Stimulated activated naive B cell treated with anti-CD40 and anti-IgM and Interleukin-4, amounts not matched to agents 10 μg/mL and 1 μg/mL and 100 μg/mL, for 72 hours (primary cell): ENCODE measurements at regions not wholly inside any gene's neighbourhood (a gene's known extent, or its start where the extent isn't known, plus 50 kb on each side); places are given as distances from the start of the nearest gene placed in this dataset.

Source experiments
- ATAC-seq, 2 donors: fragments of 150-1000 bp; cut with Tn5 transposase; replicated peaks; 2 replicates each; pipeline ENCODE4 v1.10.0; 2021; ENCODE audit warnings: moderate library complexity in 1 of 2
- DNase-seq: peaks from one replicate; pipeline ENCODE4 v3.0.0; 2021
- H3K27ac Mint-ChIP-seq: one replicate; pipeline ENCODE4 v1.8.0; 2022; ENCODE audit warnings: mild to moderate bottlenecking, mixed read lengths
- H3K27me3 Mint-ChIP-seq, 2 donors: one replicate each; pipeline ENCODE4 v1.8.0; 2022; ENCODE audit warnings: mixed read lengths in 2 of 2
- H3K36me3 Mint-ChIP-seq, 2 donors: one replicate each; pipeline ENCODE4 v1.8.0; 2022; ENCODE audit warnings: mixed read lengths in 2 of 2, mild to moderate bottlenecking in 1 of 2
- H3K4me1 Mint-ChIP-seq, 2 donors: one replicate each; pipeline ENCODE4 v1.8.0; 2022; ENCODE audit warnings: mixed read lengths in 2 of 2, mild to moderate bottlenecking in 1 of 2
- H3K4me3 Mint-ChIP-seq, 2 donors: one replicate each; pipeline ENCODE4 v1.8.0; 2022; ENCODE audit warnings: mild to moderate bottlenecking in 2 of 2, mixed read lengths in 2 of 2, moderate library complexity in 1 of 2
- H3K9me3 Mint-ChIP-seq, 2 donors: one replicate each; pipeline ENCODE4 v1.8.0; 2022; ENCODE audit warnings: mixed read lengths in 2 of 2, mild to moderate bottlenecking in 1 of 2

DNA sequence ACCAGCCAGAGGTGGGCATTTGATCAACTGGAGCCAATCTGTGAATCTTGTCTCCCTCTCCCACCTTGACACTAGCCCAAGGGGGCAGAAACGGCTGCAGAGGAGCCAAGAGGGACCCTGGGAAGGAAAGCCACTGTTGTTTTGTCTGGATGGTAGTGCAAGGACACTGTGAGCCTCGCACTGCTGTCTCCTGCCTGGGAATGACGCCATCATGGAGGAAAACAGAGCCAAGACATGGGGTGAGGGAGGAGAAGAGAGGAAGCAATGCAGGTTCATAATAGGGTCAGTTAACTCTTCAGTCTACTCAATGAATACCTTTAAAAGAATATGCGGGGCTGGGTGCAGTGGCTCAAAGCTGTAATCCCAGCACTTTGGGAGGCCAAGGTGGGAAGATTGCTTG is 231.1 kb upstream of the AGAP1 start:
- Mint-ChIP-seq H3K9me3 (no peaks in the 10 kb centered on the region), H3K4me1 (no peaks in the 10 kb centered on the region), H3K27me3 (peaks cover 25 to 39% of the 10 kb centered on the region in 2 donors), H3K36me3 (no peaks in the 10 kb centered on the region), H3K4me3 (no peak overlapping the region), H3K27ac (no peak overlapping the region)
- ATAC-seq = no peak
- DNase-seq = no peak

DNA sequence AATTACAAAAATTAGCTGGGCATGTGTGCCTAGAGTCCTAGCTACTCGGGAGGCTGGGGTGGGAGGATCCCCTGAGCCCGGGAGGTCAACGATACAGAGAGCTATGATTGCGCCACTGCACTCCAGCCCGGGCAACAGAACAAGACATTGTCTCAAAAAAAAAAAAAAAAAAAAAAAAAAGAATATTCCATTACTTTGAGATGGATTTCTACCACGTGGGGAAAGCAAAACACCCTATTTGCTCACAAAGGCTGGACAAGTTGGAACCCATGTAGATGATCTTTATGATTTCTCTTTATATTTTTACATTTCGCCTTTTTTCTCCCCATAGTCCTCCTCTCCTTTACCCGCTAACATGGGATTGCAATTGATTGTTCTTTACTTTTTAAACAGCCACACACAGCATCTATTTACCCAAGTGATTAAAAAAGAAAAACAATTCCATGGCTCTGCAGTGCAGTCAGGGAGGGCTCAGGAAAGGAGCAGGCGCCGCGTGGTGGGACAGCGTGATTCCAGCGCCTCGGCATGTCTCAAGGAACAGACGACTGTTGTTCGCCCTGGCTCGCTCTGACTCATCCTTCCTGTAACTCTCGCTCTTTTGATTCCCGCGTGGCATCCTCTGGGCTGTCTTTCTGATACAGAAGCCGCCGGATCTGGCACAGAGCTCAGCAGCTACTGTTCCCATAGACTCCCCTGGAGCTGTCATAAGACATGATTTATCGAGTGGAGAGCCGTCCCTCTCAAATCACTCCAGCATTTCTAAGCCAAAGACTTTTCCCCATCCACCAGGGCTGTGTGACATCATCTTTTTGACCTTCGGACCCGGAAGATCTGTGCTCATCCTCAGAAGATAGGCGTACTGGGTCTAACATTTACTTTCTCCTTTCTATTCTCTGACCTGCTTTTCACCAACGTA is 230.4 kb upstream of the AGAP1 start:
- H3K9me3 Mint-ChIP-seq = no peaks in the 10 kb centered on the region
- no peaks in the 10 kb centered on the region for H3K4me1 Mint-ChIP-seq
- no peak for ATAC-seq
- H3K4me3 Mint-ChIP-seq = no peak overlapping the region
- peaks cover 33 to 39% of the 10 kb centered on the region in 2 donors for H3K27me3 Mint-ChIP-seq
- no peak overlapping the region for H3K27ac Mint-ChIP-seq
- DNase-seq = no peak
- H3K36me3 Mint-ChIP-seq = no peaks in the 10 kb centered on the region

DNA sequence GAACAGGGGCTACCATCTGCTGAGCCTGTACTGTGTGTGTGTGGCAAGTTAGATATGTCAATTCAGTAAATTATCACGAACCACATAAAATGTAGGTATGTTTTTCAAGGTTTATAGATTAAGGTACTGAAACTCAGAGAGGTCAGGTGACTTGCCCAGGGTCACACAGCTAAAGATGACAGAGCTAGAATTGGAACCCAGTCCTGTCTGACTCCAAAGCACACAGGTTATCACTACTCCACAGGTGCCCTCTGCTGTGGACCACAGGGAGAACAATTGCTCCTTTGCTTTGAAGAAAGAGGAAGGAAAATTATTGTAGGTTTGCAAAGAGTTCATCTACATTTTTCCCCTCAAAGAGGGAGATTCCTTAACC is 229.7 kb upstream of the AGAP1 start:
- Mint-ChIP-seq H3K27me3 (peaks cover 34 to 38% of the 10 kb centered on the region in 2 donors), H3K4me3 (no peak overlapping the region)

DNA sequence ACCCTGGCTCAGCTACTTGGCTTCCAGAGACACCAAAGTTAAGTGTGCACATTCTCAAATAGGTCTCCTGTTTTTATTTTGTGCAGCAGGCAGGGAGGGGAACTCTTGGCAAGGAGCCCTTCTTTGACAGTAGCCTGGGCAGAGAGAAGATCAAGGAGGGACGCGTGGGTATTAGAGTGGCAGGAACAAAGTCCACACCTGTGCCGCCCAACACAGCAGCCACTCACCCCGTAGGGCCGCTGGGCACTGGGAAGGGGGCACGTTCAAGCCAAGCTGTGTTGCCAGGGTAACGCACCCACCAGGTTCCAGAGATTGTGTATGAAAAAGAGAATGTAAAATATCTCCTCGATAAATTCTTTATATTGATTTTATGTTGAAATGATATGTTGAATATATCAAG is 229.3 kb upstream of the AGAP1 start:
- DNase-seq (no peak), ATAC-seq (no peak)
- Mint-ChIP-seq H3K27me3 (peaks cover 36 to 42% of the 10 kb centered on the region in 2 donors), H3K36me3 (no peaks in the 10 kb centered on the region), H3K27ac (no peak overlapping the region), H3K4me1 (no peaks in the 10 kb centered on the region), H3K4me3 (no peak overlapping the region), H3K9me3 (no peaks in the 10 kb centered on the region)

More for the DNA sequence above, 229.7 kb upstream of the AGAP1 start:
- ATAC-seq (no peak), DNase-seq (no peak)
- Mint-ChIP-seq H3K27ac (no peak overlapping the region), H3K4me1 (no peaks in the 10 kb centered on the region), H3K9me3 (no peaks in the 10 kb centered on the region), H3K36me3 (no peaks in the 10 kb centered on the region)

DNA sequence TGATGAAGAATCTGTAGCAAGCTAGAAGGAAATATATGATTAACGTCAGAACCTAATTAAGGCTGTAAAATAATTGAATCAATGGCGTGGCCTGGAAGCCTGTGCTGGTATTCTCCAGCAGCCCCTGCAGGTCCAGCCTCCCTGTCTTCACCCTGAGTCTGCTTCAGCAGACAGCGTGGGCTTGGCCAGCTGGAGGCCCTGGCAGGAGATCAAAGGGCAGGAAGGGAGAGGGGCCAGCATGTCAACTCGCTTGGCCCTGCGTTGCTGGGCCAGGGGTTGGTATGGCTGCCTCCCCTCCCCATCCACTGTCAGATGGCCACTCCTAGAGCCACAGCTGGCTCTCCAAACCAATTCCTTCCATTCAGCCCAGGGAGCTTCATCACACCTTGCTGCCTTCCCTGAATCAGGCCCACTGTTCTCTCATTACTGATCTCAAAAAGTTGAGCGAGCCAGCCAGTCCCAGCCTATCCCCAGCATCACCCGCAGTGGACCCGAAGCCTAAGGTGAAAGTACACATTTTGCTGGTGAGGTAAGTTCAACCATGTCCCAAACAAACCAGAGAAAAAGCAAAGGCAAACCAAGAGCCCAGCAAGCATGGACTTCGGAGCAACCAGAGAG is 228.4 kb upstream of the AGAP1 start:
- Mint-ChIP-seq H3K36me3 (no peaks in the 10 kb centered on the region), H3K27me3 (peaks cover 42 to 43% of the 10 kb centered on the region in 2 donors)

DNA sequence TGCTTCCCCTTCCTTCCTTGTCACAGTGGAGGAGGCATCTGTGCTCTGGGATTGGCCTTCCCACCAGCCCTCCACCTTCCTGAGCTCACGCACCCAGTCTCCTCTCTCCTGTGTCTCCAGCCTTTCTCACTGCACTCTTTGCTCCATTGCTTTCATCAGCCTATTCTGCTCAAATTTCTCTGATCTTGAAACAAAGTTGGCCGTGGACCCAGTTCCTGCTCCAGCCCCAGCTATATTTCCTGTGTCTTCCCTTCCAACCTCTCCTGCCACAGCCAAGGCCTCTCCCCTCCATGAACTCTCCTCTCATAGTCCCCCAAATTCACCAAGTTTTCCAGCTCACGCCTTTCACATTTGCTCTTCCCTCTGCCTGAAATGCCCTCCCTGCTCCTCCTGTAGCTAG is 226.6 kb upstream of the AGAP1 start:
- DNase-seq (no peak), ATAC-seq (no peak)
- no peaks in the 10 kb centered on the region for H3K9me3 Mint-ChIP-seq
- peaks cover 0 to 5% of the 10 kb centered on the region in 2 donors for H3K4me1 Mint-ChIP-seq
- H3K27ac Mint-ChIP-seq = no peak overlapping the region
- no peaks in the 10 kb centered on the region for H3K36me3 Mint-ChIP-seq
- H3K27me3 Mint-ChIP-seq = peaks cover 48 to 50% of the 10 kb centered on the region in 2 donors
- H3K4me3 Mint-ChIP-seq = no peak overlapping the region

More for the DNA sequence above, 228.4 kb upstream of the AGAP1 start:
- H3K27ac Mint-ChIP-seq = no peak overlapping the region
- ATAC-seq = no peak
- no peak overlapping the region for H3K4me3 Mint-ChIP-seq
- peaks cover 0 to 2% of the 10 kb centered on the region in 2 donors for H3K4me1 Mint-ChIP-seq
- no peak for DNase-seq
- H3K9me3 Mint-ChIP-seq = no peaks in the 10 kb centered on the region

DNA sequence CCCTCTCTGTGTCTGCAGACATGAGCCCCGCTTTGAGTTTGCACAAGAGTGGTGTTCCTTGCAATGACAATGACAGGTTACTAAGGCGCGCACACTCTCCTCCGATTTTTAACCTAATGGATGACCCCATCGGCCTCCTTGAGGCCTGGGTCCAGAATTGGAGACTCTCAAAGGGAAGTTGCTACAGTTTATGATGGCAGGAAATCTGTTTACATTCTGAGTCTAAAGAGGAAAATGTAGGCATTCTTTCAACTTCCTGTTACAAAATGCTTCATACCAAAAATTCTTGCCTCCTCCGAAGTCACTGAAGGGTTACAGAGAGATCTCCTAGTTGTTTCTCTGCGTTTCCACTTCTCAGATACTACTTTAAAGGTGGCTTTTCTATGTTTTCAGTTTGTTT is 225.3 kb upstream of the AGAP1 start:
- ATAC-seq = no peak
- peaks cover 47 to 59% of the 10 kb centered on the region in 2 donors for H3K27me3 Mint-ChIP-seq
- no peak overlapping the region for H3K27ac Mint-ChIP-seq
- H3K4me1 Mint-ChIP-seq = peaks cover 0 to 5% of the 10 kb centered on the region in 2 donors
- no peak overlapping the region for H3K4me3 Mint-ChIP-seq
- H3K9me3 Mint-ChIP-seq = no peaks in the 10 kb centered on the region
- DNase-seq = no peak
- H3K36me3 Mint-ChIP-seq = no peaks in the 10 kb centered on the region

DNA sequence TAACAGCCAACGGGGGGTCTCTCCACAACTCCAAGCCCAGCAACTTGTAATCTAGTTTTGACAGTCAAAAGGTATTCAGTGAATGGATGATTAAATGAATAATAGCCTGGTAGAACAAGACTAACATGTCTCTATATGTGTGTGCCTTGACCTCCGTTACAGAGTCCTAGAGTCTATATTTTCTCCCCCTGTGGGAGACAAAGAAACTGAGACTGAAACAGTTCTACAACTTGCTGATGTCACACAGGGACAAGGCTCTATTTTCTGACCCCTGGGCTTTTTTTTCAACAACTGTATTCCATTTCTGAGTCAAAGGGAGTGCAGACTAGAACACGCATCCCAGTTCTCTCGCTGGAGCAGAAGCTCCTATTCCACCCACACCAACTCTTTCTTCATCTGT is 223.6 kb upstream of the AGAP1 start:
- Mint-ChIP-seq H3K9me3 (no peaks in the 10 kb centered on the region), H3K36me3 (no peaks in the 10 kb centered on the region), H3K4me3 (no peak overlapping the region), H3K27ac (no peak overlapping the region), H3K4me1 (peaks cover 0 to 5% of the 10 kb centered on the region in 2 donors), H3K27me3 (peaks cover 52 to 65% of the 10 kb centered on the region in 2 donors)
- ATAC-seq = peak; percentile 42 to 71
- no peak for DNase-seq

DNA sequence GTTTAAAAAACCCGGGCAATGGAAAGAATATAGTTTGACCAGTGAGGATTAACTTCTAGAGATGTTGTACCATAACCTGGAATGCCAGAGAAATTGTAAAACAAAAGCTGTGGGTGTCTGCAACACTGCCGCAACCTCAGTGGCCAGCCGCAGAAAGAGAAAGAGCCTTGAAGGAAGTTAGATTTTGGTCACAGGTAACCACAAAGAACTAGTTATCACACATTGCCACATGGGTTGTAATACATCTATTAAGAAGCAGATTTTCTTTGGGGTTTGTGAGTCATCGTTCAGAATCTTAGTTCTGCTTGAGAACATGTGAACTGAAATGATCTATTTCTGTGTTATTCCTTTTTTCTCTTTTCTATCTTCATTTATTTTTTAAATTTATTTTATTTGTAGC is 222.9 kb upstream of the AGAP1 start:
- no peaks in the 10 kb centered on the region for H3K9me3 Mint-ChIP-seq
- peak; percentile 31 for DNase-seq
- no peaks in the 10 kb centered on the region for H3K36me3 Mint-ChIP-seq
- H3K4me3 Mint-ChIP-seq = no peak overlapping the region
- H3K27me3 Mint-ChIP-seq = peaks cover 48 to 64% of the 10 kb centered on the region in 2 donors
- no peak overlapping the region for H3K27ac Mint-ChIP-seq
- peaks cover 0 to 5% of the 10 kb centered on the region in 2 donors for H3K4me1 Mint-ChIP-seq
- ATAC-seq = peak; percentile 96

DNA sequence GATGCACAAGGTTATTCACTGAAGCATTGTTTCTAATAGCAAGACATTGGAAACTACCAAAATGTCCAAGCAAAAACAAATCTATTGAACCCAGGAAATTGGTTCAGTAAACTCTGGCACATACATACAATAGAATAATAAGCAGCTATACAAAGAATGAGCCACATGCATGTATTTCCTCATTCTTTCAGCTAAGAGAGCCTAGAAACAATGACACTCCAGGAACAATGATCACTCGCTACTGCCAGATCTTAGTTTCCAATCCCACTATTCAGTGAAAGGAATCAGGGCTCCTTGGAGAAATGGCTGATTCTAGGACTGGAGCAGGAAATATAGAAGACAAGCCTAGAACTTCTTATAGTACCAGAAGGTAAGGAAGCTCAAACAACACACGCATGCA is 221.9 kb upstream of the AGAP1 start:
- Mint-ChIP-seq H3K36me3 (no peaks in the 10 kb centered on the region), H3K27me3 (peaks cover 42 to 64% of the 10 kb centered on the region in 2 donors), H3K9me3 (no peaks in the 10 kb centered on the region)

DNA sequence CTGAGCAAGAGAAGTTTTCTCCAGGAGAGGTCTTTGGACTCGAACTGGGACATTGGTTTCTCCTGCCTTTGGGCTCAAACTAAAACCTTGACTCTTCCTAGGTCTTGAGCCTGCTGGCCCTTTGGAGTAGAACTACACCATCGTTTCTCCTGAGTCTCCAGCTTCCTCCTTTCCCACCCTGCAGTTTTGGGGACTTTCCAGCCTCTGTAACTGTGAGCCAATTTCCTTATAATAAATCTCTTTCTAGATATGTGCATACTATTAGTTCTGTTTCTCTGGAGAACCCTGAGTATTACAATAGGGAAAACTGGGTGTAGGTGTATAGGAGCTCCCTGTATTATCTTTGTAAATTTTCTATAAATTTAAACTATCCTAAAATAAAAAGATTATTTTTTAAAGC is 219.8 kb upstream of the AGAP1 start:
- H3K9me3 Mint-ChIP-seq = no peaks in the 10 kb centered on the region
- H3K27ac Mint-ChIP-seq = no peak overlapping the region
- DNase-seq (no peak), ATAC-seq (no peak)
- no peaks in the 10 kb centered on the region for H3K36me3 Mint-ChIP-seq
- H3K4me1 Mint-ChIP-seq = peaks cover 0 to 5% of the 10 kb centered on the region in 2 donors
- peaks cover 27 to 50% of the 10 kb centered on the region in 2 donors for H3K27me3 Mint-ChIP-seq
- no peak overlapping the region for H3K4me3 Mint-ChIP-seq

More for the DNA sequence above, 221.9 kb upstream of the AGAP1 start:
- Mint-ChIP-seq H3K4me1 (peaks cover 0 to 5% of the 10 kb centered on the region in 2 donors), H3K27ac (no peak overlapping the region), H3K4me3 (no peak overlapping the region)
- DNase-seq (no peak), ATAC-seq (no peak)

DNA sequence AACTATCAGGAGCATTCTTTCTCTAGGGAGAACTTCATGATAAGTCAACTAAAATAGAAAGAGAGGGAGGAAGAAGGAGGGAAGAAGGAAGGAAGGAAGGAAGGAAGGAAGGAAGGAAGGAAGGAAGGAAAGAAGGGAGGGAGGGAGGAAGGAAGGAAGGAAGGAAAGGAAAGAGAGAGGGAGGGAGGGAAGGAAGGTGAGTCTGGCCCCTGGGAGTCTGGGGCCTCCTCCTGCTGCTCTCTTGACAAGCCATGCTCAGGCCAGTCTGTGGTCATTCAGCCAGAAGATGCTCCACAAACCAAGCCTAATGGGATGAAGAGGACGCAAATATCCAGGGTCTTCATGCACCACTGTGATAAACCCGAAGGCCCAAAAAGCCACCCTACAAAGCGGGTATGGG is 216.4 kb upstream of the AGAP1 start:
- H3K4me1 Mint-ChIP-seq = no peaks in the 10 kb centered on the region
- no peaks in the 10 kb centered on the region for H3K36me3 Mint-ChIP-seq
- H3K27me3 Mint-ChIP-seq = peaks cover 13 to 50% of the 10 kb centered on the region in 2 donors
- no peak overlapping the region for H3K4me3 Mint-ChIP-seq
- DNase-seq (no peak), ATAC-seq (no peak)
- H3K9me3 Mint-ChIP-seq = peaks cover 2 to 6% of the 10 kb centered on the region in 2 donors
- H3K27ac Mint-ChIP-seq = no peak overlapping the region

DNA sequence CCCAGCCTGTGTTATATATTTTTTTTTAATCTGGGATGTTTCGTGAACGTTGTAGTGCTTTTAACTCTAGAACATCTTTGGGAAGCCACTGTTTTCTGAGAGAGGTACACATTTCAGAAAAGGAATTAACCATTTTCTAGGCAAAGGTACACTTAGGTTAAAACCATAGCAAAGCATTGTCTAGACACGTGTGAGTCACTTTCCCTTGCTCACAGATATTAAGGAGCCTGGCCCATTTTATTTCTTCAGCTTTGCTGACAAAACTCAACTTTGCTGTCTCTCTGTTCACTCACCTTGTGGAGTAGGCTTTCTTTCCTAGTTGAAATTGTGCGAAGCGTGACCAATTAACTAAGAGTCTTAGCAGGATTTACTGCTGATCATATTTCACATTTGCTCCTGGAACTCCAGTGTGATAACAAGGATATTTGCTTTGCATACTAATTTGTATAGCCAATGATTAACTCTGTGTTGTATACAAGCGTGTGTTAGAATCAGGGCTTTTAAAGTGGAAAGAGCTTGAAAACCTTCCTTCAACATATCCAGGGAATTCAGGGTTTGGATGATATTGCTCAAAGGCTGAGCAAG is 215.0 kb upstream of the AGAP1 start:
- no peaks in the 10 kb centered on the region for H3K4me1 Mint-ChIP-seq
- no peak overlapping the region for H3K27ac Mint-ChIP-seq
- H3K36me3 Mint-ChIP-seq = no peaks in the 10 kb centered on the region
- H3K9me3 Mint-ChIP-seq = peaks cover 3 to 8% of the 10 kb centered on the region in 2 donors
- DNase-seq (no peak), ATAC-seq (no peak)
- no peak overlapping the region for H3K4me3 Mint-ChIP-seq
- H3K27me3 Mint-ChIP-seq = peaks cover 13 to 44% of the 10 kb centered on the region in 2 donors

DNA sequence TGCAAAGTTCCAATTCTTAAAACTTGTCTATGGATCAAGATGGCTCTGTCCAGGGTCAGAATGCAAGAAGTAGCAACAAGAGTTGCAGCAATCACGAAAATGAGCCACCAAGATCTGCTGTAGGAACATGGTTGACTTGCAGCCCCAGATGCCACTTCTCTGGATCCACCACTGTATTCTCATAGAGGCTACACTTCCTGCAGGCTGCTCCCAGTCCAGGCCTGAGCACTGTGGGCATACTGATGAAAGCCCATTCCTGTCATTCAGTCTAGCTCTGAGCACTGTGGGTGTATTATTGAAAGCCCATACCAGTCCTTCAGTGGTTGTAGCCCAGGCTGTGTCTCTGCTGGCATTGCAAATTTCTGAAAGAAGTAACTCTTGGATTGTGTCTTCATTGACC is 213.9 kb upstream of the AGAP1 start:
- Mint-ChIP-seq H3K4me3 (no peak overlapping the region), H3K4me1 (no peaks in the 10 kb centered on the region), H3K27ac (no peak overlapping the region), H3K9me3 (peaks cover 3 to 8% of the 10 kb centered on the region in 2 donors), H3K27me3 (peaks cover 10 to 38% of the 10 kb centered on the region in 2 donors), H3K36me3 (no peaks in the 10 kb centered on the region)
- DNase-seq (no peak), ATAC-seq (no peak)
